Stimulated activated CD4-positive, alpha-beta T cell treated with anti-CD3 and anti-CD28 coated beads, Interleukin-12 subunit alpha, Interleukin-12 subunit beta, amount 100 ng/mL, for 24 hours (primary cell): ENCODE measurements at regions not wholly inside any gene's neighbourhood (a gene's known extent, or its start where the extent isn't known, plus 50 kb on each side); places are given as distances from the start of the nearest gene placed in this dataset.
"Not testable (repeated sequence)": the region's sequence is repeated elsewhere in the genome, so short reads cannot be mapped to it uniquely, and the experiment has no call there.

Experiments used
- DNase-seq, 2 experiments: peaks; one replicate each; pipeline ENCODE4 v3.0.0-alpha.2; 2020; ENCODE audit warnings: low read depth in 2 of 2

DNA sequence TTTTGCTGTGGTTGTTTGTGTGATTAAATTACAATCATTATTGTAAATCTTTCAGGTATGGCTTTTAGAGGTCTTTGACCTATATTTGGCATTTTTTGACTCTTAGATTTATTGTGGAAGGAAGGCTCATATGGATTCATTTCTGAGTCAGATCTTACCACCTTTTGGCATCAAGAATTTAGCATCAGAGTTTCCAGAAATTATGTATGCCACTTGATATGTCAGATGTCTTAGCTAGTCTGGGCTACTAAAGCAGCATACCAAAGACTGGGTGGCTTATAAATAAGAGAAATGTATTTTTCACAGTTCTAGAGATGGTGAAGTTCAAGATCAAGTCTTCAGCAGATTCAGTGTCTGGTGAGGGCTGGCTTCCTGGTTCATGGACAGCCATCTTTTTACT lies 129.5 kb upstream of the PZP start:
- no peak for DNase-seq

GRCh38 chr12:9336375-9337011 lies 128.3 kb upstream of the PZP start:
- not testable (repeated sequence) for DNase-seq

DNA sequence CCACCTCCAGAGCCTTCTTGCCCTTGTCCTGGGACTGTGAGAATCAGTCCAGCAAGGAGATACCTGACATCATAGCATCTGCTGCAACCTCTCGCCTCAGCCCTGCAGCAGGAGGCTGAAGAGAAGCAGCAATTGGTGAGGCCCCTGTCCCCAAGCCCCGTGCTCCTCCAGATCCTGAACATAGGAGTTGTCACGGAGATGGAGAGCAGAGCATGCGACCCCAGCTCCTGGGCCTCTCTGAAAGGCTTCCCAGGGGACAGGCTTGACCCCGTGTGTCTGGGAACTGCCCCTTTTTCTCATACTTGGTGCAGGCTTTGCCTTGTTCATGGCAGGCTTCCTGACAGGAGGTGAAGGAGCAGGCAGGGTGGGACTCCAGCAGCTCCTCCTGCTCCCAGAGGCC lies 127.7 kb upstream of the PZP start:
- no peak for DNase-seq

- DNase-seq, result no peak
Measured at GRCh38 chr12:9334964-9335363, 126.8 kb upstream of the PZP start.

- DNase-seq, result no peak
Measured at GRCh38 chr12:9334041-9334692, 126.0 kb upstream of the PZP start.

- no peak for DNase-seq
Measured at GRCh38 chr12:9333161-9333560, 125.0 kb upstream of the PZP start.

DNA sequence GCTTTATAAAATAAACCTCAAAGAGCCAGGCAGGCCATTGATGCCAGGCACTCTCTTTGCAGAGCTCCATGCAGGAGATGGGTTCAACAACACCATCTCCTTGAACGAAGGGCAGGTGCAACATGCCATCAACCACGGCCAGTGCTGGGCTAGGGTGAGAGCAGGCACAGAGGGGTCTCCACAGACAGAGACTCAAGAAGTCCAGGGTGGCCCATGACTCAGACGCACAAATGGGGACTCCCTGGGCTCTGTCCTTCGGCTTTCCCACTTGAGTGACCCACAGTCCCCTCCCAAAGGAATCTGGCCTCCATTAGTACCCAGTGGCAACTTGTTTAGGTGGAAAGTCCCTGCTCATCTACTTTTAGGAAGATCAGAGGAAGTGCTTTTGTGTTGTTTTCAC lies 124.4 kb upstream of the PZP start:
- no peak for DNase-seq

DNA sequence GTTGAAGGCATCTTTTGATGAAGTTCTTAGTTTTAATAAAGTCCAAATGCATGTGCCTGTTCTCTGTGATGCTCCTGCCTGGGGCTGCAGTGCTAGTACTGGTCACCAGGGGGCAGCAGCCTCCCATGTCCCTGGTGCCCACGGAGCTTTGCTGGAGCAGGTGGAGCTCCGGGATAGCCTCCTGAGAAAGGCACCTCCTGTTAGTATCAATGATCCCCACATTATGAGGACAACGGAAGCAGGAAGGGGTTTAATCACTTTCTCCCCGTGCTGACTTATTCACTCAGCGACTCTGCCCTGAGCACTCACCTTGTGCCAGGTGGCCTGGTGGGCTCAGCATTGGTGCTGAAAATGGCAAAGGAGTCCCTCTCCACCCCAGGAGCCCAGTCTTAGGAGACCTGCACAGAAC lies 123.0 kb upstream of the PZP start:
- DNase-seq, result peak; percentile 54 to 74

GRCh38 chr12:9329019-9329418 lies 120.8 kb upstream of the PZP start:
- DNase-seq, result no peak

DNA sequence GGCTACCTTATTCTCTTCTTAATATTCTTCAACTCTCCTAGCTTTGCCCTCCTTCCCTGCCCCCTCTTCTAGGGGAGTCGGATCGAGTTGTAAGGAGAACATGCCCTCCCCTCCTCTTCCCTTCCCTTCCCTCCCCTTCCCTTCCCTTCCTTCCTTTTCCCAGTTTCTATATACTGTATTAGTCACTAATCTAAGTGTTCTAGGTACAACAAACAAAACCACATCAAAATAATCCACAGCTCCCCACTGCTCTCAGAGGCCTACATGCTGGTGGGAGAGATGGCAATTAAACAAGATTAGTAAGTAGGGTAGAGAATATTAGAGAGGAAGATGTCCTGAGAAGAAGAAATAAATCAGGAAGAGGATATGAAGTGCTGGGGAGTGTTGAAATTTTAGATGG lies 119.9 kb upstream of the PZP start:
- DNase-seq, result no peak

- no peak for DNase-seq
Measured at GRCh38 chr12:9327320-9327719, 119.1 kb upstream of the PZP start.

- not testable (repeated sequence) for DNase-seq
Measured at GRCh38 chr12:9326849-9327248, 118.7 kb upstream of the PZP start.

GRCh38 chr12:9326085-9326484 lies 117.9 kb upstream of the PZP start:
- DNase-seq, result no peak

GRCh38 chr12:9325471-9325870 lies 117.3 kb upstream of the PZP start:
- DNase-seq, result no peak

- no peak for DNase-seq
Measured at GRCh38 chr12:9324782-9325181, 116.6 kb upstream of the PZP start.

GRCh38 chr12:9323144-9323681 lies 115.0 kb upstream of the PZP start:
- no peak for DNase-seq

DNA sequence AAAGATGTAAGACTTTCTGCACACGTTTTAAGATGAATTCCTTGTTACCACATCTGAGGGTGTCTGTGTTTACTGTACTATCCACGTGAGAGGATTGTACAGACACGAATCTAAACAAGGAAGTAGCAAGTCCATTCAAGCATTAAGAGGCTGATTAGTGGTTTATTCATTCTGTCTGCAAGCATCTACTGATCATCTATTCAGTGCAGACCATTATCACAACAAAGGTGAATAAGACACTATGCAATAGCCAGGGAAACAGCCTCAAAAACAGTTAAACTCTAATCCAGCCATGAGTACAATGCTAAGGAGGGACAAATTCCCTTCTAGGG lies 111.6 kb upstream of the PZP start:
- no peak for DNase-seq

- no peak for DNase-seq
Measured at GRCh38 chr12:9319044-9319841, 111.0 kb upstream of the PZP start.

GRCh38 chr12:9313479-9313878 lies 105.3 kb upstream of the PZP start:
- DNase-seq, result not testable (repeated sequence)

- DNase-seq, result not testable (repeated sequence)
Measured at GRCh38 chr12:9312406-9313392, 104.5 kb upstream of the PZP start.

GRCh38 chr12:9311454-9311853 lies 103.3 kb upstream of the PZP start:
- not testable (repeated sequence) for DNase-seq

GRCh38 chr12:9310645-9311044 lies 102.5 kb upstream of the PZP start:
- DNase-seq, result not testable (repeated sequence)
